ENCODE measurements at regions not wholly inside any gene's neighbourhood (a gene's known extent, or its start where the extent isn't known, plus 50 kb on each side); places are given as distances from the start of the nearest gene placed in this dataset.
A peak's percentile ranks its signal among the peaks of the same experiment; 100 is the strongest.

GRCh38 chr15:38196076-38196475 is 56.6 kb upstream of the SPRED1 start:
- no peak for ATAC-seq
- intact Hi-C loops (cut with micrococcal nuclease) = no loop called here
- no peak for DNase-seq

GRCh38 chr15:38197553-38197952 is 55.1 kb upstream of the SPRED1 start:
- intact Hi-C loops (cut with micrococcal nuclease) = no loop called here
- DNase-seq (no peak), ATAC-seq (no peak)

- DNase-seq (no peak), ATAC-seq (peak; percentile 95)
- intact Hi-C loops (cut with micrococcal nuclease) = no loop called here
Measured at GRCh38 chr15:38201714-38202113, 50.9 kb upstream of the SPRED1 start.

GRCh38 chr15:38202361-38202760 is 50.3 kb upstream of the SPRED1 start:
- intact Hi-C loops (cut with micrococcal nuclease) = no loop called here

More at GRCh38 chr15:38202361-38202760, 50.3 kb upstream of the SPRED1 start:
- DNase-seq (no peak), ATAC-seq (no peak)
